ENCODE measurements at regions not wholly inside any gene's neighbourhood (a gene's known extent, or its start where the extent isn't known, plus 50 kb on each side); places are given as distances from the start of the nearest gene placed in this dataset.
"Not testable (repeated sequence)": the region's sequence is repeated elsewhere in the genome, so short reads cannot be mapped to it uniquely, and the experiment has no call there.

DNA sequence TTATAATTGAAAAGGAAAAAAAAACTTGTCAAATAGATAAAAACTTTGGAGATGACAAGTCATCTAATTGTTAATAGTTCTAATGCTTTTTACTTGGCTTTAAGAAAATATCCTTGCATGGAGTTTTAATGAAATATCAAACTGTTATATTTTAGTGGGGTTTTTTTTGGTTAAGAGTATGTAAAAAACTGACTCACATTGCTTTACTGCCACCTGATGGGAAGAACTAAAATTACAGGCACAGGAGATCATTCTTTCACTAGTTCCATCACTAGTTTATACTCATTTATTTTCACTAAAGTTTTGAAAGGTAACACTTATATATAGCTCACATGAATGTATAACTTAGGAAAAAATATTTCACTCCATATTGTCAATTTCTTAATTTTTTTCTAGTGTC lies 309.1 kb downstream of the LMBRD1 start:
- DNase-seq (ENCODE audit: low spot score): peak; percentile 45

- no peak for DNase-seq (ENCODE audit: low spot score)
Measured at GRCh38 chr6:69466979-69467570, 329.7 kb downstream of the LMBRD1 start.

DNA sequence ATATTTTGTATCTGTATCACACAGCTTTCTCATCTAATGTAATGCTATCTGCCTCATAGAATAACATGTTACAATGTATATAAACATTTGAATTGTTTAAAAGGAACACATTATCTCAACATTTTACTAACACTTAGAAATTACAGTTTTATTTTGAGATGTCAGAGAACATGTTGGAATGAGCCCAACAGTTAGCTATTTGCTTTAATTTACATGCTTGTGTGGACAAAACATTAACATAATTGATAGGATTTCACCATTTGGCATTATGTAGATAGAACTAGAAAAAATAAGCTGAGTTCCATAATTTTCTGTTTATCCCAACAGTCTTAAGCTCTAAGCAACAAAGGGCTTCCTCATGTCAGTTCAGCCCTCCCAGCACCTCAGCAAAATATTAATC lies 330.9 kb downstream of the LMBRD1 start:
- DNase-seq (ENCODE audit: low spot score): no peak

DNA sequence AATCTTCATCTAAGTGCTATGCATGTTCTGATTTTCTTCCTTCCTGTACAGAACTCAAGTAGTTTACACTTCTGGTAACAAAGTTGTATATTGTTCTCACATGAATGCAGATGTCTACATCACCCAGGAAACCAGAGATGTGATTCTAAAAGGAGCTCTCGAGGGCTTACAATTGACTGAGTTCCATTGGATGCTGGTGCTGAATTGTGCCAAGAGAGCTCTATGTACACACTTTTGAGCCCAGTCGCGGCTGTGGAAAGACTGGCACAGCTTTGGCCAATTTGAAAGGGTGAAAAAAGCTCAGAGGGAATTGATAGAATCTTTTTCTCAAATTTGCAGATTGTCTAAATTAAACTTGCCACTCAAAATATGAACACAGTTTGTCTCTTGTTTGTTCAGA lies 340.7 kb downstream of the LMBRD1 start:
- no peak for DNase-seq (ENCODE audit: low spot score)

- DNase-seq (ENCODE audit: low spot score): not testable (repeated sequence)
Measured at GRCh38 chr6:69454619-69455018, 342.2 kb downstream of the LMBRD1 start.

DNA sequence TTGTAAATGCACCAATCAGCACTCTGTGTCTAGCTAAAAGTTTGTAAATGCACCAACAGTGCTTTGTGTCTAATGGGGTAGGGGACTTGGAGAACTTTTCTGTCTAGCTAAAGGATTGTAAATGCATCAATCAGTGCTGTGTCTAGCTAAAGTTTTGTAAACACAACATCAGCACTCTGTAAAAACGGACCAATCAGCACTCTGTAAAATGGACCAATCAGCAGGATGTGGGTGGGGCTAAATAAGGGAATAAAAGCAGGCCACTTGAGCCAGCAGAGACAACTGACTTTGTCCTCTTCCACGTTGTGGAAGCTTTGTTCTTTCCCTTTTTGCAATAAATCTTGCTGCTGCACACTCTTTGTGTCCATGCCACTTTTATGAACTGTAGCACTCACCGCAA lies 346.3 kb downstream of the LMBRD1 start:
- not testable (repeated sequence) for DNase-seq (ENCODE audit: low spot score)

DNA sequence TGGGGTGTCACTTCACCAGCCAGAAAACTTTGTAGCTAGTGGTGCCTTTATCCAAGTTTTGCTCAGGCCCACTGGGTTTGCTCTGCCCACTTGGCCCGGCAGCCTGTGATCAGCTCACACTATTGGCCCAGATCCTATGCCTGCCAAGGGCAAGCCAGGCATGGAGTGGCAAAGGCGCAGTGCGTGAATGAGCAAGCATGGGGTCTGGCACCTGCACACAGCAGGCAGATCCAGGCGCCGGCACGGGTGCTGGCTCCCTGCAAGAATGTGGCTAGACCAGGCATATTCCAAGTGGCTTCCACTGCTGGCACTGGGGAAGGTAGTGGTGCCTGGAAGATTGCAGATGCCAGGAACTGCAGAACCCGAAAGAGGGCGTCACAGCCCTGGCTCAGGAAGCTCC lies 346.9 kb downstream of the LMBRD1 start:
- no peak for DNase-seq (ENCODE audit: low spot score)

All from NAMALWA (cell line).